Cardiac fibroblast (primary cell): ENCODE measurements at regions not wholly inside any gene's neighbourhood (a gene's known extent, or its start where the extent isn't known, plus 50 kb on each side); places are given as distances from the start of the nearest gene placed in this dataset.
A peak's percentile ranks its signal among the peaks of the same experiment; 100 is the strongest.

Experiments
- DNase-seq, 2 donors: peaks; one replicate each; pipeline versions ENCODE4 v3.0.0 to v3.0.0-alpha.2; 2010; ENCODE audit warnings: low read depth in 2 of 2
- H3K4me3 ChIP-seq, 2 donors: replicated peaks in 1 of 2; 1 replicate in 1 of 2; 2 replicates in 1 of 2; pipeline ENCODE4 v1.5.1; 2011; ENCODE audit warnings: low read depth in 2 of 2, low read length in 2 of 2, mild to moderate bottlenecking in 2 of 2, moderate library complexity in 1 of 2
- TF ChIP-seq, protein P1 (sequence below): IDR thresholded peaks from one replicate; pipeline ENCODE4 v1.5.1; 2011; ENCODE audit warnings: low read depth, mild to moderate bottlenecking, low read length, inconsistent platforms

- TF ChIP-seq, protein P1, sequence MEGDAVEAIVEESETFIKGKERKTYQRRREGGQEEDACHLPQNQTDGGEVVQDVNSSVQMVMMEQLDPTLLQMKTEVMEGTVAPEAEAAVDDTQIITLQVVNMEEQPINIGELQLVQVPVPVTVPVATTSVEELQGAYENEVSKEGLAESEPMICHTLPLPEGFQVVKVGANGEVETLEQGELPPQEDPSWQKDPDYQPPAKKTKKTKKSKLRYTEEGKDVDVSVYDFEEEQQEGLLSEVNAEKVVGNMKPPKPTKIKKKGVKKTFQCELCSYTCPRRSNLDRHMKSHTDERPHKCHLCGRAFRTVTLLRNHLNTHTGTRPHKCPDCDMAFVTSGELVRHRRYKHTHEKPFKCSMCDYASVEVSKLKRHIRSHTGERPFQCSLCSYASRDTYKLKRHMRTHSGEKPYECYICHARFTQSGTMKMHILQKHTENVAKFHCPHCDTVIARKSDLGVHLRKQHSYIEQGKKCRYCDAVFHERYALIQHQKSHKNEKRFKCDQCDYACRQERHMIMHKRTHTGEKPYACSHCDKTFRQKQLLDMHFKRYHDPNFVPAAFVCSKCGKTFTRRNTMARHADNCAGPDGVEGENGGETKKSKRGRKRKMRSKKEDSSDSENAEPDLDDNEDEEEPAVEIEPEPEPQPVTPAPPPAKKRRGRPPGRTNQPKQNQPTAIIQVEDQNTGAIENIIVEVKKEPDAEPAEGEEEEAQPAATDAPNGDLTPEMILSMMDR, result no peak
- H3K4me3 ChIP-seq, result no peak overlapping the region
- DNase-seq, result no peak
Measured at GRCh38 chr2:226603606-226604005, 196.0 kb downstream of the IRS1 start.

- TF ChIP-seq, protein P1, result no peak
- no peak overlapping the region for H3K4me3 ChIP-seq
- peak in 1 of 2 donors; percentile 57 for DNase-seq
Measured at GRCh38 chr2:226601881-226602662, 197.5 kb downstream of the IRS1 start.

DNA sequence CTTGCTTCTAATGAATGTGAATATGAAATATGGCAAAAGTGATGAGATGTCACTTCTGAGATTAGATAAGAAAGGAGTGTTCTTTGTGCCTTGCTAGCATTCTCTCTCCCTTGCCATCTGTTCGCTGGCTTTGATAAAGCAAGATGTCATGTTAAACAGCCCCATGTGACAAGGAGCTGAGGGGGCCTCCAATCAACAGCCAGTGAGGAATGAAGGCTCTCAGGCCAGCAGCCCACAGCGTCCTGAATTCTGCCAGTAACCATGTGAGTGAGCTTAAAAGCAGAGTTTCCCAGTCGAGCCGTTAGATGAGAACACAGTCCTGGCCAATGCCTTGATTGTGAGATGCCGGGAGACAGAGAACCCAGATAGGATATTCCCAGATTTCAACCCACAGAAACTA, 198.8 kb downstream of the IRS1 start:
- TF ChIP-seq, protein P1, result no peak
- no peak overlapping the region for H3K4me3 ChIP-seq
- DNase-seq, result no peak

- TF ChIP-seq, protein P1, result no peak
- peak; percentile 42 to 74 for DNase-seq
- no peak overlapping the region for H3K4me3 ChIP-seq
Measured at GRCh38 chr2:226600184-226600583, 199.4 kb downstream of the IRS1 start.

DNA sequence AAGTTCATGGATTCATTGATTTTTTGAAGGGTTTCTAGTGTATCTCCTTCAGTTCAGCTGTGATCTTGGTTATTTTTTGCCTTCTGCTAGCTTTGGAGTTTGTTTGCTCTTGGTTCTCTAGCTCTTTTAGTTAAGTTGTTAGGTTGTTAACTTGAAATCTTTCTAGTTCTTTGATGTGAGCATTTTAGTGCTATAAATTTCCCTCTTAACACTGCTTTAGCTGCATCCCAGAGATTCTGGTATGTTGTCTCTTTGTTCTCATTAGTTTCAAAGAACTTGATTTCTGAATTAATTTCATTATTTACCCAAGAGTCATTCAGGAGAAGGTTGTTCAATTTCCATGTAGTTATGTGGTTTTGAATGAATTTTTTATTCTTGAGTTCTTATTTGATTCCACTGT, 210.6 kb downstream of the IRS1 start:
- TF ChIP-seq, protein P1, result no peak
- H3K4me3 ChIP-seq, result no peak overlapping the region
- no peak for DNase-seq

DNA sequence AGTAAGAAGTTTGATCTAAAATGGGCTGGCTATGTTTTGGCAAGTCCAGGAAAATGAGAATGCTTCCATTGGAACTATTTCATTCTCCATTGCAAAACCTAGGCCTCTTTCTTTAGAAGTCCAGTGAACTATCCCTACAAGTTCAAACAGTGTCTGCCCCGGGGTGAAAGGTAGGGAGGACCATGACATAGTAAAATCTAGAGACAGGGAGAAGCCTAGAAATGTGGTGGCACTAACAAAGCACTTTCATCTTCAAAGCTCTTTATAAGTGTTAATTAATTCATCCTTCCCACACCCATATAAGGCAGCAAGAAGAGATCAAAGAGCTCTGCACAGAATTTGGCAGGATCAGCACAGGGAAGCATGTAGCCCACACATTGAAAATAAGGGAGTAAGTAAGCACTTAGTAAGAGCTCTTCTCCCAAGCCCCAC, 214.5 kb downstream of the IRS1 start:
- TF ChIP-seq, protein P1, result no peak
- no peak for DNase-seq
- H3K4me3 ChIP-seq, result no peak overlapping the region
